Keratinocyte (primary cell): ENCODE measurements at regions not wholly inside any gene's neighbourhood (a gene's known extent, or its start where the extent isn't known, plus 50 kb on each side); places are given as distances from the start of the nearest gene placed in this dataset.
"Not testable (repeated sequence)": the region's sequence is repeated elsewhere in the genome, so short reads cannot be mapped to it uniquely, and the experiment has no call there.

Experiments
- DNase-seq: peaks from one replicate; pipeline ENCODE4 v3.0.0-alpha.2; 2011; ENCODE audit warnings: low read depth, missing footprints, low spot score
- FAIRE-seq: peaks from 2 replicates; lab custom pipeline; 2011; peaks lifted over from hg19 to GRCh38; lab: Jason Lieb, UNC
- H2AFZ ChIP-seq: 2 replicates; pipeline ENCODE4 v1.6.0; 2012; ENCODE audit warnings: low read length, control low read depth, inconsistent platforms; ENCODE audit not compliant: control insufficient read depth
- H3K27ac ChIP-seq: 2 replicates; pipeline ENCODE4 v1.5.1; 2011; ENCODE audit warnings: low read length; ENCODE audit not compliant: control insufficient read depth, insufficient read depth
- H3K27me3 ChIP-seq: 3 replicates; pipeline ENCODE4 v1.6.0; 2011; ENCODE audit warnings: low read length; ENCODE audit not compliant: control insufficient read depth, insufficient read depth; ENCODE audit errors: extremely low read depth
- H3K36me3 ChIP-seq, 2 experiments: 2 replicates in 1 of 2; 3 replicates in 1 of 2; pipeline ENCODE4 v1.5.1; 2011; ENCODE audit warnings: low read length in 2 of 2, mild to moderate bottlenecking in 1 of 2; ENCODE audit not compliant: control insufficient read depth in 2 of 2, insufficient read depth in 2 of 2; ENCODE audit errors: extremely low read depth in 1 of 2
- H3K4me1 ChIP-seq: 3 replicates; pipeline ENCODE4 v1.5.1; 2011; ENCODE audit warnings: low read length; ENCODE audit not compliant: control insufficient read depth, insufficient read depth; ENCODE audit errors: extremely low read depth
- H3K4me2 ChIP-seq: 3 replicates; pipeline ENCODE4 v1.6.0; 2011; ENCODE audit warnings: low read depth, low read length; ENCODE audit not compliant: control insufficient read depth, insufficient read depth; ENCODE audit errors: extremely low read depth
- H3K4me3 ChIP-seq, 3 experiments: fragments of 200-600 bp in 1 of 3; sonication (generic) in 1 of 3; 2 replicates in 2 of 3; 3 replicates in 1 of 3; pipeline ENCODE4 v1.5.1; 2011 to 2016; ENCODE audit warnings: low read length in 3 of 3, mild to moderate bottlenecking in 3 of 3, control low read depth in 2 of 3, inconsistent platforms in 1 of 3, low read depth in 1 of 3, mixed read lengths in 1 of 3, mixed run types in 1 of 3, moderate library complexity in 1 of 3; ENCODE audit not compliant: control insufficient read depth in 2 of 3, insufficient read depth in 2 of 3; ENCODE audit errors: extremely low read depth in 1 of 3
- H3K79me2 ChIP-seq: 2 replicates; pipeline ENCODE4 v1.6.0; 2012; ENCODE audit warnings: low read length; ENCODE audit not compliant: control insufficient read depth, insufficient read depth
- H3K9ac ChIP-seq: 3 replicates; pipeline ENCODE4 v1.6.0; 2011; ENCODE audit warnings: low read length; ENCODE audit not compliant: control insufficient read depth, insufficient read depth; ENCODE audit errors: extremely low read depth
- H3K9me1 ChIP-seq: 3 replicates; pipeline ENCODE4 v1.6.0; 2011; ENCODE audit warnings: low read length; ENCODE audit not compliant: control insufficient read depth, insufficient read depth; ENCODE audit errors: extremely low read depth
- H3K9me3 ChIP-seq: 2 replicates; pipeline ENCODE4 v1.5.1; 2012; ENCODE audit warnings: low read depth, low read length; ENCODE audit not compliant: control insufficient read depth
- H4K20me1 ChIP-seq: 3 replicates; pipeline ENCODE4 v1.6.0; 2011; ENCODE audit warnings: low read length; ENCODE audit not compliant: control insufficient read depth, insufficient read depth; ENCODE audit errors: extremely low read depth
- EZH2 ChIP-seq: IDR thresholded peaks from one replicate; pipeline ENCODE4 v1.6.1; 2012; ENCODE audit warnings: inconsistent platforms, mild to moderate bottlenecking, low read length, moderate library complexity
- dilution Hi-C: fragments of 300-500 bp; cut with MboI; formaldehyde crosslinking; loops from one replicate; pipeline ENCODE4 v1.7.0; 2020; ENCODE audit warnings: low sequenced_read_pairs; ENCODE audit not compliant: extremely low pct_ligation_motif_present
- TF ChIP-seq, protein P1 (sequence below), 3 experiments: IDR thresholded peaks in 1 of 3; conservative IDR thresholded peaks in 1 of 3; optimal IDR thresholded peaks in 1 of 3; 2 replicates in 2 of 3; 3 replicates in 1 of 3; pipeline versions ENCODE3 to v1.5.1; 2011; ENCODE audit warnings: low read length in 3 of 3, mild to moderate bottlenecking in 3 of 3, moderate library complexity in 2 of 3, control low read depth in 1 of 3, inconsistent platforms in 1 of 3; ENCODE audit not compliant: insufficient read depth in 2 of 3; ENCODE audit errors: extremely low read depth in 1 of 3

GRCh38 chr13:62113179-62113578, 697.5 kb upstream of the PCDH20 start:
- TF ChIP-seq, protein P1, sequence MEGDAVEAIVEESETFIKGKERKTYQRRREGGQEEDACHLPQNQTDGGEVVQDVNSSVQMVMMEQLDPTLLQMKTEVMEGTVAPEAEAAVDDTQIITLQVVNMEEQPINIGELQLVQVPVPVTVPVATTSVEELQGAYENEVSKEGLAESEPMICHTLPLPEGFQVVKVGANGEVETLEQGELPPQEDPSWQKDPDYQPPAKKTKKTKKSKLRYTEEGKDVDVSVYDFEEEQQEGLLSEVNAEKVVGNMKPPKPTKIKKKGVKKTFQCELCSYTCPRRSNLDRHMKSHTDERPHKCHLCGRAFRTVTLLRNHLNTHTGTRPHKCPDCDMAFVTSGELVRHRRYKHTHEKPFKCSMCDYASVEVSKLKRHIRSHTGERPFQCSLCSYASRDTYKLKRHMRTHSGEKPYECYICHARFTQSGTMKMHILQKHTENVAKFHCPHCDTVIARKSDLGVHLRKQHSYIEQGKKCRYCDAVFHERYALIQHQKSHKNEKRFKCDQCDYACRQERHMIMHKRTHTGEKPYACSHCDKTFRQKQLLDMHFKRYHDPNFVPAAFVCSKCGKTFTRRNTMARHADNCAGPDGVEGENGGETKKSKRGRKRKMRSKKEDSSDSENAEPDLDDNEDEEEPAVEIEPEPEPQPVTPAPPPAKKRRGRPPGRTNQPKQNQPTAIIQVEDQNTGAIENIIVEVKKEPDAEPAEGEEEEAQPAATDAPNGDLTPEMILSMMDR (optimal IDR thresholded peaks at IDR 0.05 in 1 of 3, IDR thresholded peaks at IDR 0.05 in 1 of 3, conservative IDR thresholded peaks at IDR 0.05 in 1 of 3; ENCODE audit: extremely low read depth in 1 of 3, insufficient read depth in 2 of 3, low read length in 3 of 3), result no peak
- no peak for TF ChIP-seq EZH2
- Histone ChIP-seq H3K27me3 (no peaks in the 10 kb centered on the region), H3K9ac (no peak overlapping the region), H3K9me1 (no peaks in the 10 kb centered on the region), H3K79me2 (no peaks in the 10 kb centered on the region), H3K4me2 (no peak overlapping the region), H3K4me1 (no peaks in the 10 kb centered on the region), H3K9me3 (no peaks in the 10 kb centered on the region), H4K20me1 (no peaks in the 10 kb centered on the region), H3K4me3 (no peak overlapping the region), H3K27ac (no peak overlapping the region), H3K36me3 (no peaks in the 10 kb centered on the region), H2AFZ (no peak overlapping the region)
- no peak for DNase-seq
- FAIRE-seq, result no peak
- dilution Hi-C loops, result no loop called here

- Histone ChIP-seq H3K79me2 (no peaks in the 10 kb centered on the region), H4K20me1 (no peaks in the 10 kb centered on the region), H3K27ac (no peak overlapping the region), H3K36me3 (no peaks in the 10 kb centered on the region), H3K9me3 (peaks cover 6% of the 10 kb centered on the region), H2AFZ (no peak overlapping the region), H3K9ac (no peak overlapping the region), H3K4me1 (no peaks in the 10 kb centered on the region), H3K4me2 (no peak overlapping the region), H3K4me3 (no peak overlapping the region), H3K9me1 (no peaks in the 10 kb centered on the region), H3K27me3 (no peaks in the 10 kb centered on the region)
- TF ChIP-seq EZH2, result no peak
- TF ChIP-seq, protein P1 (optimal IDR thresholded peaks at IDR 0.05 in 1 of 3, IDR thresholded peaks at IDR 0.05 in 1 of 3, conservative IDR thresholded peaks at IDR 0.05 in 1 of 3; ENCODE audit: extremely low read depth in 1 of 3, insufficient read depth in 2 of 3, low read length in 3 of 3), result no peak
- no peak for DNase-seq
- FAIRE-seq, result no peak
- dilution Hi-C loops, result no loop called here
Measured at GRCh38 chr13:62110079-62110478, 694.4 kb upstream of the PCDH20 start.

DNA sequence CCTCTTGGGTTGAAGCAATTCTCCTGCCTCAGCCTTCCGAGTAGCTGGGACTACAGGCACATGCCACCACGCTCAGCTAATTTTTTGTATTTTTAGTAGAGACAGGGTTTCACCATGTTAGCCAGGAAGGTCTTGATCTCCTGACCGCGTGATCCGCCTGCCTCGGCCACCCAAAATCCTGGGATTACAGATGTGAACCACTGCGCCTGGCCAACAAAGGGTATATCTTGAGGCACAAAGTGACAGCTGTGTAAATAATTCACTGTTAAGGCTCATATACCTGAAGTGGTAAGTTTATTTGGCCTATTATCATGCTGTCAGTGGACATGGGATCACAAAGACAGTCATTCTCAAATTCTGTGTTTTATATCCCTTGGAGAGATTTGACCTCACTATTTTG, 688.5 kb upstream of the PCDH20 start:
- H3K79me2 ChIP-seq, H2AFZ ChIP-seq, H3K36me3 ChIP-seq, H3K4me3 ChIP-seq, H3K4me2 ChIP-seq, H3K27me3 ChIP-seq, FAIRE-seq, H4K20me1 ChIP-seq, DNase-seq, H3K4me1 ChIP-seq, H3K27ac ChIP-seq, dilution Hi-C loops, H3K9me1 ChIP-seq, H3K9ac ChIP-seq, H3K9me3 ChIP-seq: not testable (repeated sequence)
